Osteocyte (in vitro differentiated cells): ENCODE measurements at regions not wholly inside any gene's neighbourhood (a gene's known extent, or its start where the extent isn't known, plus 50 kb on each side); places are given as distances from the start of the nearest gene placed in this dataset.
A peak's percentile ranks its signal among the peaks of the same experiment; 100 is the strongest.

Experiments
- DNase-seq: peaks from one replicate; pipeline ENCODE4 v3.0.0; 2021; ENCODE audit warnings: mixed read lengths; ENCODE audit not compliant: unreplicated experiment; ENCODE audit errors: extremely low spot score
- H3K27ac Mint-ChIP-seq: one replicate; pipeline ENCODE4 v1.8.0; 2021; ENCODE audit warnings: mild to moderate bottlenecking, mixed read lengths; ENCODE audit not compliant: unreplicated experiment
- H3K27me3 Mint-ChIP-seq: one replicate; pipeline ENCODE4 v1.8.0; 2021; ENCODE audit warnings: mixed read lengths; ENCODE audit not compliant: unreplicated experiment
- H3K36me3 Mint-ChIP-seq: one replicate; pipeline ENCODE4 v1.8.0; 2021; ENCODE audit warnings: mixed read lengths; ENCODE audit not compliant: unreplicated experiment
- H3K4me1 Mint-ChIP-seq: one replicate; pipeline ENCODE4 v1.8.0; 2021; ENCODE audit warnings: mixed read lengths; ENCODE audit not compliant: unreplicated experiment
- H3K4me3 Mint-ChIP-seq: one replicate; pipeline ENCODE4 v1.8.0; 2021; ENCODE audit warnings: mild to moderate bottlenecking, moderate library complexity, mixed read lengths; ENCODE audit not compliant: unreplicated experiment
- H3K9me3 Mint-ChIP-seq: one replicate; pipeline ENCODE4 v1.8.0; 2021; ENCODE audit warnings: mixed read lengths; ENCODE audit not compliant: unreplicated experiment
- TF ChIP-seq, protein P1 (sequence below): fragments of 200-600 bp; sonication (generic); IDR thresholded peaks from 2 replicates; pipeline ENCODE4 v1.5.0; 2021; ENCODE audit warnings: antibody characterized with exemption, mild to moderate bottlenecking, moderate library complexity

DNA sequence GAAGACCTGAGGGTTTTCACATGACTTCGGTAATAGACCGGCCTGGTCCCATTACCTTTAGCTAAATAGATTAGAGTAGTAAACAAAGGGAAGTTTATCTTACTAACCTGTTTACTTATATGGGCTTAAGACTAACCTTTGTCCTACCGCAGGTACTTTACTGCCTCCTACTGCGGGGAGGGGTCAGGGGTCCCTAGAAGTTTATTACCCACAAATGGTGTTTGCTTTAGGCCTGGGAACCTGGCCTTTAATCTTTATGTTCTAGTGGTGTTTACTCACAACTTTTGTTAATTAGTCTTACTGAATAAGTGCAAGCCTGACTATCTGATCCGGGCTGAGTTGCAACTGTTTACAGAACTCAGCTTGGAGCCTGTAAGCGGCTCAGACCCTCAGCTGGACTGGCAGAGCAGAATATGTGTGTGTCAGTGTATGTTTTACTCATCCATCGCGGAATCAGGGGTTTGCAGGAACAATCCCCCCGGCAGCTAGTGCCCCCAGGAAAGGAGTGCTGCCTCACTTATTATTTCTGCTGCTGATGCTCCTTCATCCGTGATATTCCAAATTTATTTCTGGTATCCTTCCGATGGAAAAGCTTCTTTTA lies 578.9 kb upstream of the SEMA3D start:
- TF ChIP-seq, protein P1, sequence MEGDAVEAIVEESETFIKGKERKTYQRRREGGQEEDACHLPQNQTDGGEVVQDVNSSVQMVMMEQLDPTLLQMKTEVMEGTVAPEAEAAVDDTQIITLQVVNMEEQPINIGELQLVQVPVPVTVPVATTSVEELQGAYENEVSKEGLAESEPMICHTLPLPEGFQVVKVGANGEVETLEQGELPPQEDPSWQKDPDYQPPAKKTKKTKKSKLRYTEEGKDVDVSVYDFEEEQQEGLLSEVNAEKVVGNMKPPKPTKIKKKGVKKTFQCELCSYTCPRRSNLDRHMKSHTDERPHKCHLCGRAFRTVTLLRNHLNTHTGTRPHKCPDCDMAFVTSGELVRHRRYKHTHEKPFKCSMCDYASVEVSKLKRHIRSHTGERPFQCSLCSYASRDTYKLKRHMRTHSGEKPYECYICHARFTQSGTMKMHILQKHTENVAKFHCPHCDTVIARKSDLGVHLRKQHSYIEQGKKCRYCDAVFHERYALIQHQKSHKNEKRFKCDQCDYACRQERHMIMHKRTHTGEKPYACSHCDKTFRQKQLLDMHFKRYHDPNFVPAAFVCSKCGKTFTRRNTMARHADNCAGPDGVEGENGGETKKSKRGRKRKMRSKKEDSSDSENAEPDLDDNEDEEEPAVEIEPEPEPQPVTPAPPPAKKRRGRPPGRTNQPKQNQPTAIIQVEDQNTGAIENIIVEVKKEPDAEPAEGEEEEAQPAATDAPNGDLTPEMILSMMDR, result no peak
- Mint-ChIP-seq H3K27me3 (no peaks in the 10 kb centered on the region), H3K9me3 (peaks cover 8% of the 10 kb centered on the region), H3K4me3 (no peak overlapping the region), H3K36me3 (no peaks in the 10 kb centered on the region), H3K27ac (no peak overlapping the region), H3K4me1 (no peaks in the 10 kb centered on the region)
- no peak for DNase-seq

DNA sequence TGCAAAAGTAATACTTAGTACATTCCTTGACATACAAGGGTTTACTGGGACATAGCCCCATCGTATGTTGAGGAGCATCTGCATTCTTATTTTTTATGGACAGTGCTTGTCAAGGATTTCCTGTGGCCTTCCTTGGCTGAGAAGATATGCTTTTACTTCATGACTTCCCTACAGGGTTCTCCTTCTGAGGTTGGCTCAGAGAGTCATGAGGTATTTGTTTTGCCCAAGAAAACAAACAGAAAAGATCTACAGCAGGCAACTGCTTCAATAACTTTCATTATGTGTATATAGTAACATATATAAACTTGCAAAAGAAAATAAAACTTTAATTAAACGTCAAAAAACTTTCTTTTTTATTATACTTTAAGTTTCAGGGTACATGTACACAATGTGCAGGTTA lies 577.2 kb upstream of the SEMA3D start:
- Mint-ChIP-seq H3K27me3 (no peaks in the 10 kb centered on the region), H3K4me1 (no peaks in the 10 kb centered on the region), H3K4me3 (no peak overlapping the region), H3K36me3 (no peaks in the 10 kb centered on the region), H3K9me3 (peaks cover 8% of the 10 kb centered on the region), H3K27ac (no peak overlapping the region)
- TF ChIP-seq, protein P1, result no peak
- DNase-seq, result no peak

DNA sequence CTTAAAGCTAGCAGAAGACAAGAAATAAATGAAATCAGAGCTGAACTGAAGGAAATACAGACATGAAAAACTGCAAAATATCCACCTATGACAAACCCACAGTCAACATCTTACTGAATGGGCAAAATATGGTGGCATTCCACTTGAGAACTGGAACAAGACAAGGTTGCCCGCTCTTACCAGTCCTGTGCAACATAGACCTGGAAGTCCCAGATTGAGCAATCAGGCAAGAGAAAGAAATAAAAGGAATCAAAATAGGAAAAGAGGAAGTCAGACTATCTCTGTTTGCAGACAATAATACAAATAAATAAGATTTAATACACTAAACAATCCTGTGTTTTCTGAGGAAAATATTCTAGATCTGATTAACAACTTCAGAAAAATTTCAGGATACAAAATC lies 570.5 kb upstream of the SEMA3D start:
- TF ChIP-seq, protein P1, result no peak
- H3K4me1 Mint-ChIP-seq, result peaks cover 1% of the 10 kb centered on the region
- peaks cover 10% of the 10 kb centered on the region for H3K36me3 Mint-ChIP-seq
- no peak overlapping the region for H3K4me3 Mint-ChIP-seq
- DNase-seq, result no peak
- peaks cover 28% of the 10 kb centered on the region for H3K9me3 Mint-ChIP-seq
- no peak overlapping the region for H3K27ac Mint-ChIP-seq
- H3K27me3 Mint-ChIP-seq, result no peaks in the 10 kb centered on the region

DNA sequence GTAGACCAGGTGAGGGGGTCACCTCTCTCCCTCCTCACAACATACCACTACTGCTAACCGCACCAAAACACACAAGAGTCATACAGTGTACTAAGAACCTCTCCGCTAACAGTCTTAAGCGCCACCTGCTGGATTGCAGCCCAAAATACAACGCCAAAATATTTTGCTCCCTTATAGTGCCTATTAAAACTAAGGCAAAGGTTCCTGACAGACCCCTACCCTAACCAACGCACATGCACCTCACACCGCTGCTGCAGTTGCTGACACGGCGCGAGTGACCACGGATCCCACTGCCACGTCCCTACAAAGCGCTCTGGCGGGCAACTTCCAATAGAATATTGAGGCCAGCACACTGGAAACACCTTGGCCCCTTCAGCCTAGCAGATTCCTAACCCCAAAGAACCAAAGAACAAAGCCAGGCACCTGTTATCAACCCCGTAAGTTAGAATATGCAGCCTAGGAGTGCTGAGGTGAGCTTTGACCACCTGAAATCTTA lies 563.6 kb upstream of the SEMA3D start:
- Mint-ChIP-seq H3K9me3 (peaks cover 44% of the 10 kb centered on the region), H3K4me3 (no peak overlapping the region), H3K27ac (no peak overlapping the region), H3K27me3 (no peaks in the 10 kb centered on the region), H3K4me1 (peaks cover 11% of the 10 kb centered on the region), H3K36me3 (peaks cover 19% of the 10 kb centered on the region)
- TF ChIP-seq, protein P1, result peak; percentile 59
- no peak for DNase-seq

DNA sequence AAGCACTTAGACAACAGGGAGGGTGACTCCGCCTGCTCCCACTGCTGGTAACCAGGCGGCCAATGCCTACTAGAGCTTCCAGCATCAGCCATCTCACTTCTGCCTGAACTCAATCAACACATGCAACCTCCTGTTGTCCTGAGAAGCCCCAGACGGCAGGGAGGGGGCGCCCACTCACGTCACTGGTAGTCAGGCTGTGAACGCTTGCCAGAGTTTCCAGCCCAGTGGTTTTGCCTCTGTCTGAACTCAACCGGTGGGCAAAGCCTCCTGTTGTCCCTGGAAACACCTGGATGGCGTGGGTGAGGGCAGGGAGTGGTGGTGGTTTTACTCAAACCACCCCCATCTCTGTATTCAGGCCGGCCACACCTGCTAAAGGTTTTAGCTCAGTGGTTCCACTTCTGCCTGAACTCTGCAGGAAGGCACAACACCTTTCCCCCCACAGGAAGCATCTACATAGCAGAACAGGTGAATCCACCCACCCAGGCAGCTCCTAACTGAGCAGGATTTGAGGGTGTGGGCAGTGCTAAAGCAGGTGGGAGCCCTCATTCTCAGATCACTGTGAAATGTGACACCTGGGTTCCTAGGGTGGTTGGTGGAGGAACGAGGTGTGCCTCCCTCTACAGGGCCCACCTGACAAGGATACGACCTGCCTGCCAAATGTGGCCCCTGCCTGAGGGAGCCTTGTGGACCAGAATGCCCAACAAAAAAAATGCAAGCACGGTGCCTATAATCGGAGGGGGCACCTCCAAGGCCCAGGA lies 563.0 kb upstream of the SEMA3D start:
- H3K4me1 Mint-ChIP-seq, result peaks cover 11% of the 10 kb centered on the region
- peaks cover 16% of the 10 kb centered on the region for H3K36me3 Mint-ChIP-seq
- no peak for DNase-seq
- H3K27me3 Mint-ChIP-seq, result no peaks in the 10 kb centered on the region
- TF ChIP-seq, protein P1, result no peak
- H3K9me3 Mint-ChIP-seq, result peaks cover 42% of the 10 kb centered on the region
- no peak overlapping the region for H3K27ac Mint-ChIP-seq
- H3K4me3 Mint-ChIP-seq, result no peak overlapping the region
